Activated CD8-positive, alpha-beta T cell treated with anti-CD3 and anti-CD28 coated beads for 36 hours (primary cell): ENCODE measurements at regions not wholly inside any gene's neighbourhood (a gene's known extent, or its start where the extent isn't known, plus 50 kb on each side); places are given as distances from the start of the nearest gene placed in this dataset.

Source experiments
- ATAC-seq: fragments of 200-7000 bp; cut with Tn5 transposase; one replicate; pipeline ENCODE4 v1.10.0; 2021; ENCODE audit warnings: mild to moderate bottlenecking, moderate library complexity
- CTCF ChIA-PET: fragments of 350-600 bp; sonication (Branson Sonifier 250); formaldehyde crosslinking; loops from one replicate; lab custom pipeline; 2021; ENCODE audit warnings: antibody characterized with exemption; lab: Charles Lee
- POLR2A ChIA-PET: fragments of 350-600 bp; sonication (Branson Sonifier 250); formaldehyde crosslinking; loops from one replicate; lab custom pipeline; 2021; ENCODE audit warnings: antibody characterized with exemption; lab: Charles Lee
- DNase-seq: peaks from one replicate; pipeline ENCODE4 v3.0.0-alpha.2; 2020
- H3K27ac Mint-ChIP-seq: one replicate; pipeline ENCODE4 v1.8.0; 2021; ENCODE audit warnings: mild to moderate bottlenecking, mixed read lengths
- H3K27me3 Mint-ChIP-seq: one replicate; pipeline ENCODE4 v1.8.0; 2021; ENCODE audit warnings: mixed read lengths
- H3K36me3 Mint-ChIP-seq: one replicate; pipeline ENCODE4 v1.8.0; 2021; ENCODE audit warnings: low read depth, mixed read lengths
- H3K4me1 Mint-ChIP-seq: one replicate; pipeline ENCODE4 v1.8.0; 2021; ENCODE audit warnings: low read depth, mixed read lengths
- H3K4me3 Mint-ChIP-seq: one replicate; pipeline ENCODE4 v1.8.0; 2021; ENCODE audit warnings: mild to moderate bottlenecking, moderate library complexity, mixed read lengths
- H3K9me3 Mint-ChIP-seq: one replicate; pipeline ENCODE4 v1.8.0; 2021; ENCODE audit warnings: mixed read lengths
- intact Hi-C: fragments of 100-400 bp; cut with micrococcal nuclease; formaldehyde crosslinking; loops from one replicate; pipeline ENCODE4 v1.10.0; 2022
- TF ChIP-seq, protein P1 (sequence below): fragments of 200-600 bp; IDR thresholded peaks from one replicate; pipeline ENCODE4 v1.8.0; 2022; ENCODE audit warnings: antibody characterized with exemption, mild to moderate bottlenecking

DNA sequence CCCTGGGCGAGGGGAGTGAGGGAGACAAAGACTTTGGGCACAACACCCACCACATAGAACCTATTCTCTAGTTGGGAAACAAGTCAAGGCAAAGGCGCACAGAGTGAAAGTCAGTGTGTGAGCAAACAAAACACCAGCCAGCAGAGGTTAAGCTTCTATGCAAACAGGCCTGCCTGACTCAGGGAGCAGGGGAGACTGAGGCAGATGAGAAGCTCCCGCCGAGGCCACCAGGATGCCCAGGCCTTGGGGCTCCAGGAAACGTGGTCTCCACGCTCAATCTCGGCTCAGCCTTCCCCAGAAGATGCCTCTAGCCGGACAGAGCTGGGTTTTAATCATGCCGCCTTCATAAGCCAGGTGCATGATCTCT, 74.1 kb upstream of the KCNMA1 start:
- CTCF ChIA-PET: interaction anchor here (0.6 to 4.4 kb wide), 52 partner anchors 9 to 707 kb away, joined by 3 to 38 read pairs (median 4); no protein-coding TSS in a partner anchor
- Mint-ChIP-seq H3K36me3 (no peaks in the 10 kb centered on the region), H3K9me3 (no peaks in the 10 kb centered on the region), H3K4me3 (peak overlapping the region; percentile 53), H3K27me3 (peaks cover 22% of the 10 kb centered on the region), H3K27ac (no peak overlapping the region), H3K4me1 (peaks cover 5% of the 10 kb centered on the region)
- ATAC-seq: peak; percentile 11
- TF ChIP-seq, protein P1, sequence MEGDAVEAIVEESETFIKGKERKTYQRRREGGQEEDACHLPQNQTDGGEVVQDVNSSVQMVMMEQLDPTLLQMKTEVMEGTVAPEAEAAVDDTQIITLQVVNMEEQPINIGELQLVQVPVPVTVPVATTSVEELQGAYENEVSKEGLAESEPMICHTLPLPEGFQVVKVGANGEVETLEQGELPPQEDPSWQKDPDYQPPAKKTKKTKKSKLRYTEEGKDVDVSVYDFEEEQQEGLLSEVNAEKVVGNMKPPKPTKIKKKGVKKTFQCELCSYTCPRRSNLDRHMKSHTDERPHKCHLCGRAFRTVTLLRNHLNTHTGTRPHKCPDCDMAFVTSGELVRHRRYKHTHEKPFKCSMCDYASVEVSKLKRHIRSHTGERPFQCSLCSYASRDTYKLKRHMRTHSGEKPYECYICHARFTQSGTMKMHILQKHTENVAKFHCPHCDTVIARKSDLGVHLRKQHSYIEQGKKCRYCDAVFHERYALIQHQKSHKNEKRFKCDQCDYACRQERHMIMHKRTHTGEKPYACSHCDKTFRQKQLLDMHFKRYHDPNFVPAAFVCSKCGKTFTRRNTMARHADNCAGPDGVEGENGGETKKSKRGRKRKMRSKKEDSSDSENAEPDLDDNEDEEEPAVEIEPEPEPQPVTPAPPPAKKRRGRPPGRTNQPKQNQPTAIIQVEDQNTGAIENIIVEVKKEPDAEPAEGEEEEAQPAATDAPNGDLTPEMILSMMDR: peak; percentile 39
- no peak for DNase-seq
- POLR2A ChIA-PET: interaction anchor here (1.2 kb wide), 1 partner anchor 133 kb away, joined by 3 read pairs; no protein-coding TSS in a partner anchor
- intact Hi-C loops: loop anchor here (5.0 kb wide), 1 partner anchor 544 kb away; no protein-coding TSS in a partner anchor

DNA sequence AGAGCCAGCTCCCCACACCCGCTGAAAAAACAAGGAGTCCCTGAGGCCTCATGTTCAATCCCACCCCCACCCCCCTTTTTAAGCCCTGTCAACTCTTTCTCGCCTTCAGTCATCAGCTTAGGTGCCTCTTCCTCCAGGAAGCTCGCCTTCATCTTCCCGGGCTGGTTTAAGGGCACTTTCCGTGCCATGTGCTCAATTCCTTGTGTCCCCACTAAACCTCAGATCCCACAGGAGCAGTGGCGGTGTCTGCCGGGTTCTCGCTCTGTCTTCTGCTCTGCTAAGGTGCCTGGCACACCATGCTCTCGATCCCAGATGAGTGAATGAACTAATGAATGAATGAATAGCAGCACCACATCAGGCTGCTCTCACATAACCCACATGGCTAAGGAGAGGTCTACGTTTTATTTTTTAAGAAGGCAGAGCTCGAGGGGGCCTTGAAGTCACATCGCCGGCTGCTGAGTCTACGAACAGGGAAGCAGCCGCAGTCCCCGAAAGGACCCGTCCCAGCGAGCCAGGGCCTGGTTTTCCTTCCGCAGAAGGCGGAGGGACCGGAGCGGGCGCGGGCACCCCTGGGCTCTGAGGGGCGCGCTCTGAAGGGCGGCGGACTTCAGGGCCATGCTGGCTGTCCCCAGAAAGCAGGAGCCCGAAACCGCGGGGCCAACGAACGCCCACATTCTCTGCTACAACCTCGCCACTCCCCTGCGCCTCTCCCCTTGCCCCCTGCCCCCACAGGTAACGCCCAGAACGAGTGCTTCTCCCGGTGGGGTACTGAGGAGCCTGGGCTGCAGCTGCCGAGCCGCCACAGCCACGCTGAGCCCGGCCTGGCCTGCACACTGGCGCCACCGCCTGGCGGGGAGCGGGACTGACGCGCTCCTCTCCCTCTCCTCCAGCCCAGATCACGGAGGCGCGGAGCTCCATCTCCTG, 73.4 kb upstream of the KCNMA1 start:
- TF ChIP-seq, protein P1: peak; percentile 93
- ATAC-seq (peak; percentile 97), DNase-seq (peak; percentile 79)
- H3K4me1 Mint-ChIP-seq: peaks cover 5% of the 10 kb centered on the region
- peaks cover 25% of the 10 kb centered on the region for H3K27me3 Mint-ChIP-seq
- intact Hi-C loops: loop anchor here (5.0 kb wide), 1 partner anchor 544 kb away; no protein-coding TSS in a partner anchor
- POLR2A ChIA-PET: interaction anchor here (1.2 kb wide), 1 partner anchor 134 kb away, joined by 3 read pairs; no protein-coding TSS in a partner anchor
- CTCF ChIA-PET: interaction anchor here (0.6 to 4.4 kb wide), 53 partner anchors 9 to 706 kb away, joined by 3 to 38 read pairs (median 4); no protein-coding TSS in a partner anchor
- H3K27ac Mint-ChIP-seq: no peak overlapping the region
- H3K36me3 Mint-ChIP-seq: no peaks in the 10 kb centered on the region
- peak overlapping the region; percentile 53 for H3K4me3 Mint-ChIP-seq
- H3K9me3 Mint-ChIP-seq: no peaks in the 10 kb centered on the region

DNA sequence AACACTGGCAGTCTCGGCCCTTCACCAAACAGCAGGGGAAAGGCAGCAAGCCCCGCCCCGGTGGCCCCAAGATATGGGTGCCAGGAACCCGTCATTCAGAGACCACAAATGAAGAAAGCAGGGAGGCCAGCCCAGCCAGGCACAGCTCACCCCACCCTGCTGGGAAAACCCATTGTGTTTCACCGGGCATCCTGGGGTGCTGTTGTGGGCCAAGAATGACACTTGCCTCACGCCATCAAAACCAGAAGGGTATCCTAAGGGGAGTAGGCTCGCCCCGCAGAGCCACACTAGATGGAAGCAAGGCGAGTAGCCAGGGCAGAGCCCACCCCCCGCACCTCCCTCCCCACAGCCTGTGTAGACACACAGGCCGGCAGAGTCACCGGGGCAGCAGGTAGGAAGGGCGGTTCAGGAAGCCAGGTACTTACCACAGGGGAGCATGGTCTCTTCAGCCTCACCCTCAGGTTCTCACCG, 72.5 kb upstream of the KCNMA1 start:
- intact Hi-C loops: loop anchor here (5.0 kb wide), 1 partner anchor 543 kb away; no protein-coding TSS in a partner anchor
- ATAC-seq (peak; percentile 42), DNase-seq (peak; percentile 44)
- H3K27ac Mint-ChIP-seq: no peak overlapping the region
- H3K27me3 Mint-ChIP-seq: peaks cover 34% of the 10 kb centered on the region
- POLR2A ChIA-PET: no interaction called here
- peaks cover 5% of the 10 kb centered on the region for H3K4me1 Mint-ChIP-seq
- no peaks in the 10 kb centered on the region for H3K36me3 Mint-ChIP-seq
- TF ChIP-seq, protein P1: no peak
- H3K4me3 Mint-ChIP-seq: no peak overlapping the region
- H3K9me3 Mint-ChIP-seq: no peaks in the 10 kb centered on the region
- CTCF ChIA-PET: interaction anchor here (1.4 to 2.8 kb wide), 9 partner anchors 10 to 536 kb away, joined by 4 to 38 read pairs (median 13); no protein-coding TSS in a partner anchor

DNA sequence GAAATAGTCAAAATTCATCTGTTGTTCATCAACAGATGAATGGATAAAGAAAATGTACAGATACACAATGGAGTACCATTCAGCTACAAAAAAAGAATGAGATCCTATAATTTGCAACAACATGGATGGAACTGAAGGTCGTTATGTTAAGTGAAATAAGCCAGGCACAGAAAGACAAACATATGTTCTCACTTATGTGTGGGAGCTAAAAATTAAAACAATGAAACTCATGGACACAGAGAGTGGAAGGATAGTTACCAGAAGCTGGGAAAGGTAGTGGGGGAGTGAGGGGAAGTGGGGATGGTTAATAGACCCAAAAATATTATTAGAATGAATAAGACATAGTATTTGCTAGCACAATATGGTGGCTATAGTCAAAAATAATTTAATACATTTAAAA, 70.0 kb upstream of the KCNMA1 start:
- H3K4me1 Mint-ChIP-seq: peaks cover 5% of the 10 kb centered on the region
- H3K36me3 Mint-ChIP-seq: no peaks in the 10 kb centered on the region
- H3K27ac Mint-ChIP-seq: no peak overlapping the region
- no peaks in the 10 kb centered on the region for H3K9me3 Mint-ChIP-seq
- H3K4me3 Mint-ChIP-seq: no peak overlapping the region
- no peak for DNase-seq
- intact Hi-C loops: no loop called here
- POLR2A ChIA-PET: interaction anchor here (0.7 kb wide), 1 partner anchor 14 kb away, joined by 3 read pairs; no protein-coding TSS in a partner anchor
- peaks cover 32% of the 10 kb centered on the region for H3K27me3 Mint-ChIP-seq
- TF ChIP-seq, protein P1: no peak
- no peak for ATAC-seq
- CTCF ChIA-PET: no interaction called here
